KBM-7 (cell line): ENCODE measurements at regions not wholly inside any gene's neighbourhood (a gene's known extent, or its start where the extent isn't known, plus 50 kb on each side); places are given as distances from the start of the nearest gene placed in this dataset.
A peak's percentile ranks its signal among the peaks of the same experiment; 100 is the strongest.

ENCODE experiments used
- DNase-seq: peaks from one replicate; pipeline ENCODE4 v3.0.0-alpha.2; 2015
- in situ Hi-C: fragments of 300-500 bp; cut with MboI; formaldehyde crosslinking; loops from 2 replicates; pipeline ENCODE4 v1.14.3; 2020; ENCODE audit warnings: low sequenced_read_pairs, low pct_unique_long_range_greater_than_20kb, mixed read lengths

GRCh38 chr5:145341842-145342241 lies 493.3 kb downstream of the PRELID2 start:
- in situ Hi-C loops, result no loop called here

DNA sequence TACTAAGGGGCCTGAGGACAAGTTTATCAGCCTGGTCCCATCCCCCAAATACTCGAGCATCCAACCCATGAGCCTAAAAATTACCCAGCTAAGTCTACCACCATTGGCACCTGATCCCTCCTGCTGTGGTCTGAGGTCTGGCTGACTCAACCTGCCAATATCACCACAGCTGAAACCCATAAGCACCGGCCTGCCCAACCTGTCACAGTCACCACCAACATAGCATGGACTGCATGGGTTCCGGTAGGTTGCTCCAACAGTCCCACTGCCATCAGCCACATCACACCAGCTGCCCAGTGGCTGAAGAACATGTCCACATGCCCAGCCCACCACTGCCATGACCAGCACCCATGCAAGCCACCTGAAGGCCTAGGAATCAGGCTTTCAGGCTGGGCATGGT lies 495.0 kb downstream of the PRELID2 start:
- DNase-seq, result no peak
- in situ Hi-C loops, result no loop called here

More at GRCh38 chr5:145341842-145342241, 493.3 kb downstream of the PRELID2 start:
- no peak for DNase-seq

- in situ Hi-C loops, result no loop called here
- no peak for DNase-seq
Observed at GRCh38 chr5:145324767-145325479, 510.2 kb downstream of the PRELID2 start.

DNA sequence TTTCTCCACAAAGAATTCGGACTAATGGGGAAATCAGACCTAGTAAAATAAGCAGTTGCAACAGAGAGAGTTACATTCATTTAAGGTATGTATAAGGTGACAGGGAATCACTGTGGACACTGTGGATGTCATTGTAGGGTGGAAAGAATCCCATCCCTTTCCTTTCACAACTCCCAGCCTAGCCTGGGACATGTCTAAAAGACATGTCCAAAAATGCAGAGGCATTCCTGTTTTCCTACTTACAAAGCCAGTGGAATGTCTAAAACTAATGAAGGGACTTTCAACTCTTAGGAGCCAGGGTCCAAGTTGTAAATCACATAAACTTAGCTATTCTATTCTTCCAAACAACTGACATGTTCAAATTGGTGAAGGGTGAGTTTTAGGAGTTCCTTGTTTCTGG lies 511.0 kb downstream of the PRELID2 start:
- DNase-seq, result no peak
- in situ Hi-C loops, result no loop called here

DNA sequence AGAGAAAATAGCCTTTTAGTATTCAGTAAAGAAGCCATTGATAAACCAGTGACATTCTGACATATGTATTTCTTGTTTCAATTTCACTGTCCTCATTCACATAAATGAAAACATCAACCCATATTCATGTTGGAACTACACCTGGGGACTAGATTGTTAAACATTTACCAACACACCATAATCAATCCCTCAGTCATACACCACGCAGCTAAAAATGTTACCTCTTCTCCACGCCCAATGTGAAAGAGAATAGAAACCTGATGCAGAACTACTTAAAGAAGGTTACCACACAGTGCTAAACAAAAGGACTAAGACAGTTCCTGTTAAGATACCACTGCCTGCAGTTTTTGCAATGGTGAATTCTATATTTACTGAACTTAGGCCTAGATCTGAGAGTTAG lies 518.9 kb downstream of the PRELID2 start:
- in situ Hi-C loops, result no loop called here
- DNase-seq, result no peak

DNA sequence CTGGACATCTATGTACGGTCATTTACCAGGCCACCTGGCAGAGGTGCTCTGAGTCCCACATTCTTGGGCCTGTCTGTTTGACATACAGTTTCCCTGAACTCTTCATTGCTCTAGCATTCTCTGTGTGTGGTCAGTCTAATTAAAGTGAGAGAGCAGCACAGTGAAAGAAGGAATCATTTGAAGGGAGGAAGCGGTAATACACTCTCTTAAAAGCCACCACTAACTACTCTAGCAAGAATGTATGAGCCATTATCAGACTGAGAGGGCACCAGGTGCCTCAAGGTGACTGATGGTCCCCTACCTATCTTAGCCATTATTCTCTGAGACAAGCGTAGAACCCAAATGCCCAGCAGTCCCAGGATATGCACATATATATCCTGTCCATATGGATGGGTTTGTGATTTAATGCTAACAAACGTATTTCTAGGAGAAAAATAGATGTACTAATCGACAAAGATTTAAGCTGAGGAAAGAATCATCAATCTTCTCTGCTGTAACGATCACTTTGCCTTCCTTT lies 527.2 kb downstream of the PRELID2 start:
- no peak for DNase-seq
- in situ Hi-C loops, result no loop called here

DNA sequence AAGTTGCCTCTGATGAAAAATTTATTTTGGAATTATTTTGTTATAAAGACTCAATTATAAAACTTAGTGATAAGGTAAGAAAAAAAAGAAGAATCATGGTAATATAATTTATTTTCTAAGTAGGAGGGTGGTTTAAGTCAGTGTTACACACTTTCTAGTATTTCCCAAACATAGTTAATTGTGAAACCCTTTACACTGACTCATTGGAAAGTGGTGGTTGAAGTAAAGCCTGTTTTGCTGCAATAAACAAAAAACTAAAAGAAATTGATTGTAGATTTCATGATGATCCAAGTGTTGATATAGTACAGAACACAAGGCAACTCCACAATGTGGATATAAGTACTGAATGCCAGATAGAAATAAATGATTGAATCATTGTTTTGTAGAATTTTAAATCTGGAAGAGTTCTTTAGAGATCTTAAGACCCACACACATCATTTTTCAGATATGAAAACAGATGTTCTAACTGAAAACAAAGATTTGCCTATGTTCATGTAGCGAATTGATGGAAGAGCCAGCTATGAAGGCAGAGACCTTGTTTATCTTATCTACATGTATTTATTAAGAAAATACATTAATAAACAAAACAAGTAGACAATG lies 539.8 kb downstream of the PRELID2 start:
- no peak for DNase-seq
- in situ Hi-C loops, result no loop called here

DNA sequence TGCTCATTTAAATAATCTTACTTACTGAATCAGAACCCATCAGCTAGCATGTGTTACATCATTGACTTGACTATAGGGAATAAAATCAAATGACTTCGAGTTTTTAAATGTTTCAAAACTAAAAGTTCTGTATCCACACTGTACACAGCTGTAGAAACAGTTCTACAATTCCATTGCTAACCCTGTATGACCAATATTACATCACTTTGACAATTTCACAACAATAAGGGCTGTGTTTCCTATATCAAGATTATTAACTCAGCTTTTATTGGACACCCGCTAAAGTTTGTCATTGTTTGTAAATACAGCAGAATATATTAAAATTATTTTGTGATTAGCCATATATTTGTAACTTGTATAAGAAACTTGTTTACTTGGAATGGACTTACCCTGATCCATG lies 540.8 kb downstream of the PRELID2 start:
- in situ Hi-C loops, result no loop called here
- DNase-seq, result no peak

GRCh38 chr5:145293716-145294115 lies 541.4 kb downstream of the PRELID2 start:
- no peak for DNase-seq
- in situ Hi-C loops, result no loop called here

DNA sequence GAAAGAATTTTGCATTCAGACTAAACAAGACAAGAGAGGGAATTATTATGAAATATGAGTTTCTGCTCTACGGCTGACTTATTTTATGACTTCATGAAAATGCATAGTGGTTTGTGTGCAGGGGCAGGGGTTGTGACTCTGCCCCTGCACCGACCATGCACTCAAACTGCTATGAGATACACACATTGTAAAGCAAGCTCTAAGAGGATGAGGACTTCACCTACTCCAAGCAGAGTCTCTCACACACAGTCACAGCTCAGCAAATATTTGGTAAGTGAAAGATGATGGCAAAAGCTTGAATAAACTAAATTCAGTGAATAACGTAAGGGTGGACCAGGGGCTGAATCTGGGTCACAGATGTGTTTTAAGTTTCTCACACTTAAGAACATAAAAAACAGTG lies 542.9 kb downstream of the PRELID2 start:
- in situ Hi-C loops, result no loop called here
- DNase-seq, result no peak

DNA sequence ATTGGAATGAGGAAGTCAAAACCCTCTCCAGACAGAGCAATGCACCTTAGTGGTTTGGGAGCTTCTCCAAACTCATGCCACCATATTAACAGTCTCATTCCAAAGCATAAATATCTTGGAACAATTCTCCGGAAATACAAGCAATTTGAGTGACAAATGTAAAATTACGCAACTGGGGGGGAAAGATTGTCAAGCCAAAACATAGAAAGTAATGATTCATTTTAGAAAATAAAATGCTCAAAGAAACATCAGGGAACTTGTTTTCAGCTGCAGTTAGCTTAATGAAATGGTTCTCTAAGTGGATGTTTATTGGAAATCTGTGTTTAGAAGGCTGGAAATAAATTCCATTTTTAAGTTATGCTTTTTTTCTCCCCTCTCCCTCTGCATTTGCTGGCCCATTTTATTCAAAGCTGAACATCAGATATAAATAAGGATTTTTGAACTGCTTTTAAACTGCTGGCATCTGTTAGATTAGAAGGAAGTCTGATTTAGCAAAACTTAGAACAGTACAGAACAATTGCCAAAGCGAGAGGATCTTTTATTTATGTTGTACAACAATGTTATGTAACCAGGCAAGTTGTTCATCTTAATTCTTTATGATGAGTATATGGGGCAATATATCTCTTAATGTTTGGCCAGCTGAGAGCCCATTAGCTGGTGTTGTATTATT lies 551.9 kb downstream of the PRELID2 start:
- in situ Hi-C loops, result no loop called here
- DNase-seq, result peak; percentile 1

GRCh38 chr5:145280806-145281205 lies 554.3 kb downstream of the PRELID2 start:
- no peak for DNase-seq
- in situ Hi-C loops, result no loop called here

GRCh38 chr5:145280214-145280613 lies 554.9 kb downstream of the PRELID2 start:
- no peak for DNase-seq
- in situ Hi-C loops, result no loop called here

- DNase-seq, result no peak
- in situ Hi-C loops, result no loop called here
Observed at GRCh38 chr5:145260670-145261069, 574.5 kb downstream of the PRELID2 start.

GRCh38 chr5:145247745-145248040 lies 587.4 kb downstream of the PRELID2 start:
- in situ Hi-C loops, result no loop called here
- DNase-seq, result no peak

- peak; percentile 16 for DNase-seq
- in situ Hi-C loops, result no loop called here
Observed at GRCh38 chr5:145246961-145247744, 588.0 kb downstream of the PRELID2 start.

DNA sequence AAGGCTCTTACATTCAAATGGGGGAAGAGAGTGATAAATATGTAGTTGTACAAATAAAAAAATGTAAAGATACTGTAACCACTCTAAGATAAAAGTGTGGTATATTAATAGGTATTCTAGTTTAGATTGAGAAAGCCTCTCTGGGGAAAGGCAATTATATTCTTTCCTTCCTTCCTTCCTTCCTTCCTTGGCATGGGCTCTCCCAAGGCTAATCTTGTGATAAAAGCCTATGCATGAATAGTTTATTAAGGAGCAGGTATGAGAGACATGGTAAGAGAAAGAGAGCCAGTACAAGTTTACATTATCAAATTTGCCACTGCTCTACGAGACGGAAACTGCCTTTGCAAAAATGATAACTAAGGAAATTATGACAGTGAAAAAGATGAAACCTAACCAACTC lies 588.8 kb downstream of the PRELID2 start:
- in situ Hi-C loops, result no loop called here
- DNase-seq, result no peak

- in situ Hi-C loops, result no loop called here
- DNase-seq, result no peak
Observed at GRCh38 chr5:145245354-145245753, 589.8 kb downstream of the PRELID2 start.

GRCh38 chr5:145244788-145245187 lies 590.4 kb downstream of the PRELID2 start:
- DNase-seq, result no peak
- in situ Hi-C loops, result no loop called here

DNA sequence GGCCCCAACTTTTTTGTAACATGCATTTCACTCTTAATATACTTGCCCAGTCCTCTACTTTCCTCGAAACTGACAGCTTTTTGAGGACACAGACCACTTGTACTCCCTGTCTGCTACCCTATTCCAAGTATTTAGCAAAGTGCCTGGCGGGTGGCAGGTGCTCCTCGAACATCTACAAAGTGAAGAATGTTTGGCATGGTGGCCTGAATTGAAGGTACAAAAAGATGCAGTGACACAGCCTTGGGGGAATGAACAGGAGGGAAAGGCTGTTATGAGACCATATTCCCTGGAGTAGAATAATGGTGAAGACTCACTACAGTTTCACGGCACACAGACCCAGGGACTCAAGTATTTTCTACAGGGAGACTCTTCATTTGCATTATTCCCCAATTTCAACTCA lies 590.9 kb downstream of the PRELID2 start:
- DNase-seq, result no peak
- in situ Hi-C loops, result no loop called here
